ENCODE measurements at regions not wholly inside any gene's neighbourhood (a gene's known extent, or its start where the extent isn't known, plus 50 kb on each side); places are given as distances from the start of the nearest gene placed in this dataset.

- TF ChIP-seq CEBPB (IDR thresholded peaks at IDR 0.05): no peak
- TF ChIP-seq, protein P1, sequence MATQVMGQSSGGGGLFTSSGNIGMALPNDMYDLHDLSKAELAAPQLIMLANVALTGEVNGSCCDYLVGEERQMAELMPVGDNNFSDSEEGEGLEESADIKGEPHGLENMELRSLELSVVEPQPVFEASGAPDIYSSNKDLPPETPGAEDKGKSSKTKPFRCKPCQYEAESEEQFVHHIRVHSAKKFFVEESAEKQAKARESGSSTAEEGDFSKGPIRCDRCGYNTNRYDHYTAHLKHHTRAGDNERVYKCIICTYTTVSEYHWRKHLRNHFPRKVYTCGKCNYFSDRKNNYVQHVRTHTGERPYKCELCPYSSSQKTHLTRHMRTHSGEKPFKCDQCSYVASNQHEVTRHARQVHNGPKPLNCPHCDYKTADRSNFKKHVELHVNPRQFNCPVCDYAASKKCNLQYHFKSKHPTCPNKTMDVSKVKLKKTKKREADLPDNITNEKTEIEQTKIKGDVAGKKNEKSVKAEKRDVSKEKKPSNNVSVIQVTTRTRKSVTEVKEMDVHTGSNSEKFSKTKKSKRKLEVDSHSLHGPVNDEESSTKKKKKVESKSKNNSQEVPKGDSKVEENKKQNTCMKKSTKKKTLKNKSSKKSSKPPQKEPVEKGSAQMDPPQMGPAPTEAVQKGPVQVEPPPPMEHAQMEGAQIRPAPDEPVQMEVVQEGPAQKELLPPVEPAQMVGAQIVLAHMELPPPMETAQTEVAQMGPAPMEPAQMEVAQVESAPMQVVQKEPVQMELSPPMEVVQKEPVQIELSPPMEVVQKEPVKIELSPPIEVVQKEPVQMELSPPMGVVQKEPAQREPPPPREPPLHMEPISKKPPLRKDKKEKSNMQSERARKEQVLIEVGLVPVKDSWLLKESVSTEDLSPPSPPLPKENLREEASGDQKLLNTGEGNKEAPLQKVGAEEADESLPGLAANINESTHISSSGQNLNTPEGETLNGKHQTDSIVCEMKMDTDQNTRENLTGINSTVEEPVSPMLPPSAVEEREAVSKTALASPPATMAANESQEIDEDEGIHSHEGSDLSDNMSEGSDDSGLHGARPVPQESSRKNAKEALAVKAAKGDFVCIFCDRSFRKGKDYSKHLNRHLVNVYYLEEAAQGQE (IDR thresholded peaks at IDR 0.05; ENCODE audit: low read depth): no peak
- TF ChIP-seq TAF1 (IDR thresholded peaks at IDR 0.05; ENCODE audit: low read depth): no peak
- TF ChIP-seq YY1 (IDR thresholded peaks at IDR 0.05; ENCODE audit: low read depth): no peak
- TF ChIP-seq EGR1 (IDR thresholded peaks at IDR 0.05): no peak
- TF ChIP-seq CREB1 (IDR thresholded peaks at IDR 0.05; ENCODE audit: low read depth): no peak
- TF ChIP-seq TCF12 (IDR thresholded peaks at IDR 0.05; ENCODE audit: low read depth): no peak
- TF ChIP-seq, protein P2, sequence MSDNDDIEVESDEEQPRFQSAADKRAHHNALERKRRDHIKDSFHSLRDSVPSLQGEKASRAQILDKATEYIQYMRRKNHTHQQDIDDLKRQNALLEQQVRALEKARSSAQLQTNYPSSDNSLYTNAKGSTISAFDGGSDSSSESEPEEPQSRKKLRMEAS (IDR thresholded peaks at IDR 0.05): no peak
- no peak for TF ChIP-seq RAD21 (IDR thresholded peaks at IDR 0.05; ENCODE audit: low read depth)
- no peak for TF ChIP-seq EP300 (IDR thresholded peaks at IDR 0.05; ENCODE audit: borderline replicate concordance)
- no peak for TF ChIP-seq TEAD4 (IDR thresholded peaks at IDR 0.05)
Measured at GRCh38 chr3:145939431-145939830, 221.6 kb downstream of the PLOD2 start.
